Osteoblast (primary cell): ENCODE measurements at regions not wholly inside any gene's neighbourhood (a gene's known extent, or its start where the extent isn't known, plus 50 kb on each side); places are given as distances from the start of the nearest gene placed in this dataset.

Experiments
- DNase-seq: peaks from one replicate; pipeline ENCODE4 v3.0.0; 2011; ENCODE audit warnings: low spot score, mixed read lengths; ENCODE audit not compliant: insufficient read length; ENCODE audit errors: missing footprints
- H2AFZ ChIP-seq: 2 replicates; pipeline ENCODE4 v1.6.0; 2011; ENCODE audit warnings: mild to moderate bottlenecking, low read length
- H3K27ac ChIP-seq: 2 replicates; pipeline ENCODE4 v1.5.1; 2011; ENCODE audit warnings: mild to moderate bottlenecking, low read depth, low read length, moderate library complexity
- H3K27me3 ChIP-seq: 2 replicates; pipeline ENCODE4 v1.6.0; 2012; ENCODE audit warnings: mild to moderate bottlenecking, control low read depth, inconsistent platforms, low read length, moderate library complexity; ENCODE audit not compliant: insufficient read depth
- H3K36me3 ChIP-seq: 2 replicates; pipeline ENCODE4 v1.5.1; 2011; ENCODE audit warnings: mild to moderate bottlenecking, low read length, control low read depth, moderate library complexity; ENCODE audit not compliant: insufficient read depth
- H3K4me1 ChIP-seq: 2 replicates; pipeline ENCODE4 v1.5.1; 2011; ENCODE audit warnings: mild to moderate bottlenecking, low read length, control low read depth, moderate library complexity; ENCODE audit not compliant: insufficient read depth
- H3K4me2 ChIP-seq: 2 replicates; pipeline ENCODE4 v1.6.0; 2011; ENCODE audit warnings: mild to moderate bottlenecking, low read length; ENCODE audit not compliant: insufficient read depth
- H3K4me3 ChIP-seq: fragments of 200-600 bp; sonication (generic); 3 replicates; pipeline ENCODE4 v1.5.1; 2012; ENCODE audit warnings: mild to moderate bottlenecking, low read length, inconsistent platforms; ENCODE audit not compliant: insufficient read depth
- H3K79me2 ChIP-seq: 2 replicates; pipeline ENCODE4 v1.6.0; 2012; ENCODE audit warnings: mild to moderate bottlenecking, low read length, control low read depth, inconsistent platforms; ENCODE audit not compliant: insufficient read depth
- H3K9me3 ChIP-seq: 2 replicates; pipeline ENCODE4 v1.5.1; 2011; ENCODE audit warnings: low read depth, low read length, control low read depth
- H4K20me1 ChIP-seq: 2 replicates; pipeline ENCODE4 v1.6.0; 2012; ENCODE audit warnings: mild to moderate bottlenecking, low read length, control low read depth; ENCODE audit not compliant: insufficient read depth
- CTCF ChIP-seq: IDR thresholded peaks from 2 replicates; pipeline ENCODE4 v1.5.1; 2011; ENCODE audit warnings: mild to moderate bottlenecking, low read depth, low read length, moderate library complexity; ENCODE audit errors: extremely low read depth

- H3K9me3 ChIP-seq: no peaks in the 10 kb centered on the region
- no peak overlapping the region for H3K4me3 ChIP-seq
- no peak overlapping the region for H3K27ac ChIP-seq
- H4K20me1 ChIP-seq: no peaks in the 10 kb centered on the region
- H2AFZ ChIP-seq: no peak overlapping the region
- H3K27me3 ChIP-seq: no peaks in the 10 kb centered on the region
- H3K79me2 ChIP-seq: no peaks in the 10 kb centered on the region
- no peaks in the 10 kb centered on the region for H3K36me3 ChIP-seq
- H3K4me2 ChIP-seq: no peak overlapping the region
- TF ChIP-seq CTCF: no peak
- no peaks in the 10 kb centered on the region for H3K4me1 ChIP-seq
- DNase-seq: no peak
Observed at GRCh38 chr6:112581015-112581414, 233.9 kb downstream of the RFPL4B start.

GRCh38 chr6:112590326-112590725 lies 243.2 kb downstream of the RFPL4B start:
- Histone ChIP-seq H3K27ac (no peak overlapping the region), H4K20me1 (no peaks in the 10 kb centered on the region), H2AFZ (no peak overlapping the region), H3K36me3 (no peaks in the 10 kb centered on the region), H3K9me3 (no peaks in the 10 kb centered on the region), H3K4me1 (no peaks in the 10 kb centered on the region), H3K4me2 (no peak overlapping the region), H3K4me3 (no peak overlapping the region), H3K79me2 (no peaks in the 10 kb centered on the region), H3K27me3 (no peaks in the 10 kb centered on the region)
- TF ChIP-seq CTCF: no peak
- no peak for DNase-seq

- Histone ChIP-seq H3K79me2 (no peaks in the 10 kb centered on the region), H3K4me1 (no peaks in the 10 kb centered on the region), H2AFZ (no peak overlapping the region), H3K9me3 (no peaks in the 10 kb centered on the region), H3K27ac (no peak overlapping the region), H3K36me3 (no peaks in the 10 kb centered on the region), H3K4me2 (no peak overlapping the region), H3K4me3 (no peak overlapping the region), H3K27me3 (no peaks in the 10 kb centered on the region), H4K20me1 (no peaks in the 10 kb centered on the region)
- DNase-seq: no peak
- TF ChIP-seq CTCF: no peak
Observed at GRCh38 chr6:112591329-112591728, 244.2 kb downstream of the RFPL4B start.

- H3K9me3 ChIP-seq: no peaks in the 10 kb centered on the region
- H4K20me1 ChIP-seq: no peaks in the 10 kb centered on the region
- TF ChIP-seq CTCF: no peak
- no peak for DNase-seq
- no peak overlapping the region for H3K27ac ChIP-seq
- H3K79me2 ChIP-seq: no peaks in the 10 kb centered on the region
- H3K4me1 ChIP-seq: no peaks in the 10 kb centered on the region
- no peaks in the 10 kb centered on the region for H3K27me3 ChIP-seq
- no peak overlapping the region for H2AFZ ChIP-seq
- no peak overlapping the region for H3K4me3 ChIP-seq
- no peak overlapping the region for H3K4me2 ChIP-seq
- no peaks in the 10 kb centered on the region for H3K36me3 ChIP-seq
Observed at GRCh38 chr6:112592159-112592558, 245.0 kb downstream of the RFPL4B start.
